ENCODE measurements at regions not wholly inside any gene's neighbourhood (a gene's known extent, or its start where the extent isn't known, plus 50 kb on each side); places are given as distances from the start of the nearest gene placed in this dataset.

DNA sequence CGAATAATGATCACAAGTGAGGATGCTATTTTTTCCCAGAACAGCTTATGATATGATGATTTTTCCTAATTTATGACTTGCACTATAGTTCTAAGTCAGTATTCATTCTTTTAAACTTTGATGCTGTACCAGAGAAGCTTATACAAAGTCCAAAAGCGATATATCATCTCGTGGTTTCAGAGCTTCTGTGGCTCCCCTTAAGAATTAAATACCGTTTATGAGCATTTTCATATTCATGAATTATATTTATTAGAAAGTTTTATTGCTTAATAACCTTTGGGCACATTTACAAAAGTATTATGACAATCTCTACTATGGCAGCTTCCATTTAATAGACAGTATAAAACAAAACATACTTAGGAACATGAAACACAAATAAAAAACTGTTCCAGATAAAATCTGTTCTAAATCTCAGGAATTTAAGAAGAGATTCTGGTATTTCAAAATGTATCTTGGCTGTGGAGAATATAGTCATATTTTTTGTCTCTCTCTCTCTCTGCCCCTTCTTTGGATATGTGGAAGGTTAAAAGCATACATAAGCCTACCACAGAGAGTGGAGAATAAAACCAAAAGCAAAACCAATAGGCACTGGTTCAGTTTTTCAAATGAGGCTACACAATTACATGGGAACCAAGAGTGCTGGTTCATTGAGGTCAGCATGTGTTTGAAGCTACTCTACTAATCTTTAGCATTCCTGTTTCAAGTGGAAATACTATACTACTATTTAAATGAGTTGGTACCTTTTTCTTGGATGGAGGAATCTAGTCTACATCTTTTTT lies 884.5 kb upstream of the GJE1 start:
- Histone ChIP-seq H4K20me1 (ENCODE audit: insufficient read depth, low read length) (no peaks in the 10 kb centered on the region), H3K36me3 (ENCODE audit: insufficient read depth, low read length) (no peaks in the 10 kb centered on the region), H3K4me1 (ENCODE audit: insufficient read depth, low read length) (no peaks in the 10 kb centered on the region), H3K4me3 (ENCODE audit: insufficient read depth, low read depth, low read length) (no peak overlapping the region), H3K27me3 (ENCODE audit: insufficient read depth, low read length) (no peaks in the 10 kb centered on the region), H3K9ac (ENCODE audit: low read length) (no peak overlapping the region), H2AFZ (ENCODE audit: low read depth, low read length) (no peak overlapping the region), H3K79me2 (ENCODE audit: insufficient read depth, low read length) (no peaks in the 10 kb centered on the region), H3K27ac (ENCODE audit: low read depth, low read length) (no peak overlapping the region), H3K9me3 (ENCODE audit: insufficient read depth, low read depth, low read length) (no peaks in the 10 kb centered on the region), H3K4me2 (ENCODE audit: low read length) (no peak overlapping the region)
- H3K4me1 Mint-ChIP-seq (ENCODE audit: low read depth, unreplicated experiment): no peaks in the 10 kb centered on the region
- H3K27ac Mint-ChIP-seq (ENCODE audit: unreplicated experiment): no peak overlapping the region
- FAIRE-seq: no peak
- TF ChIP-seq, protein P1, sequence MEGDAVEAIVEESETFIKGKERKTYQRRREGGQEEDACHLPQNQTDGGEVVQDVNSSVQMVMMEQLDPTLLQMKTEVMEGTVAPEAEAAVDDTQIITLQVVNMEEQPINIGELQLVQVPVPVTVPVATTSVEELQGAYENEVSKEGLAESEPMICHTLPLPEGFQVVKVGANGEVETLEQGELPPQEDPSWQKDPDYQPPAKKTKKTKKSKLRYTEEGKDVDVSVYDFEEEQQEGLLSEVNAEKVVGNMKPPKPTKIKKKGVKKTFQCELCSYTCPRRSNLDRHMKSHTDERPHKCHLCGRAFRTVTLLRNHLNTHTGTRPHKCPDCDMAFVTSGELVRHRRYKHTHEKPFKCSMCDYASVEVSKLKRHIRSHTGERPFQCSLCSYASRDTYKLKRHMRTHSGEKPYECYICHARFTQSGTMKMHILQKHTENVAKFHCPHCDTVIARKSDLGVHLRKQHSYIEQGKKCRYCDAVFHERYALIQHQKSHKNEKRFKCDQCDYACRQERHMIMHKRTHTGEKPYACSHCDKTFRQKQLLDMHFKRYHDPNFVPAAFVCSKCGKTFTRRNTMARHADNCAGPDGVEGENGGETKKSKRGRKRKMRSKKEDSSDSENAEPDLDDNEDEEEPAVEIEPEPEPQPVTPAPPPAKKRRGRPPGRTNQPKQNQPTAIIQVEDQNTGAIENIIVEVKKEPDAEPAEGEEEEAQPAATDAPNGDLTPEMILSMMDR (IDR thresholded peaks at IDR 0.05; ENCODE audit: insufficient read depth, low read depth, low read length): no peak
- no peak for TF ChIP-seq EZH2 (IDR thresholded peaks at IDR 0.05; ENCODE audit: insufficient read depth, low read length)
- H3K9me3 Mint-ChIP-seq (ENCODE audit: unreplicated experiment): no peaks in the 10 kb centered on the region
- H3K27me3 Mint-ChIP-seq (ENCODE audit: low read depth, unreplicated experiment): no peaks in the 10 kb centered on the region
- DNase-seq (ENCODE audit: low read depth): no peak
- H3K36me3 Mint-ChIP-seq (ENCODE audit: low read depth, unreplicated experiment): no peaks in the 10 kb centered on the region
- no peak overlapping the region for H3K4me3 Mint-ChIP-seq (ENCODE audit: unreplicated experiment)

DNA sequence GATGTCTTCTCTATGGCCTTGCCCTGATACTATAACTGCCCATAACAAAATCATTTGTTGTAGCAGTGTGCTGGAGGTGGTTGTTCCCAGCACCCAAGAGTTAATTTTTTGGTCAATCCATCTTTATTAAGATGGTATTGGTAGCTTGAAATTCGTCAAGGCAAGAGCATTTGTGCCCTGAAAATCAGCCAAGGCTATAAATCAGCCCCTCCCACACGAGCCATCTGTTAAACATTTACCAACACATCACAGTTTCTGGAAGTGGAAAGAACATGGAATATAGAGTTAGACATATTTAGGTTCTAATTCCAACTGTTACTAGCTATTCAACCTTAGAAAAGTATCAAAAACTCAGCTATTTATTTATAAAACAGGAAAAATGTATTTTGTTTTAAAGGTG lies 888.4 kb upstream of the GJE1 start:
- Histone ChIP-seq H3K9ac (ENCODE audit: low read length) (no peak overlapping the region), H3K4me2 (ENCODE audit: low read length) (no peak overlapping the region), H4K20me1 (ENCODE audit: insufficient read depth, low read length) (no peaks in the 10 kb centered on the region), H3K27ac (ENCODE audit: low read depth, low read length) (no peak overlapping the region), H3K27me3 (ENCODE audit: insufficient read depth, low read length) (no peaks in the 10 kb centered on the region), H3K36me3 (ENCODE audit: insufficient read depth, low read length) (no peaks in the 10 kb centered on the region), H3K79me2 (ENCODE audit: insufficient read depth, low read length) (no peaks in the 10 kb centered on the region), H3K4me3 (ENCODE audit: insufficient read depth, low read depth, low read length) (no peak overlapping the region), H3K4me1 (ENCODE audit: insufficient read depth, low read length) (no peaks in the 10 kb centered on the region), H2AFZ (ENCODE audit: low read depth, low read length) (no peak overlapping the region), H3K9me3 (ENCODE audit: insufficient read depth, low read depth, low read length) (no peaks in the 10 kb centered on the region)
- Mint-ChIP-seq H3K27ac (ENCODE audit: unreplicated experiment) (no peak overlapping the region), H3K4me3 (ENCODE audit: unreplicated experiment) (no peak overlapping the region), H3K9me3 (ENCODE audit: unreplicated experiment) (no peaks in the 10 kb centered on the region), H3K36me3 (ENCODE audit: low read depth, unreplicated experiment) (no peaks in the 10 kb centered on the region), H3K27me3 (ENCODE audit: low read depth, unreplicated experiment) (no peaks in the 10 kb centered on the region), H3K4me1 (ENCODE audit: low read depth, unreplicated experiment) (no peaks in the 10 kb centered on the region)
- FAIRE-seq (no peak), DNase-seq (ENCODE audit: low read depth) (no peak)
- no peak for TF ChIP-seq EZH2 (IDR thresholded peaks at IDR 0.05; ENCODE audit: insufficient read depth, low read length)
- TF ChIP-seq, protein P1 (IDR thresholded peaks at IDR 0.05; ENCODE audit: insufficient read depth, low read depth, low read length): no peak

DNA sequence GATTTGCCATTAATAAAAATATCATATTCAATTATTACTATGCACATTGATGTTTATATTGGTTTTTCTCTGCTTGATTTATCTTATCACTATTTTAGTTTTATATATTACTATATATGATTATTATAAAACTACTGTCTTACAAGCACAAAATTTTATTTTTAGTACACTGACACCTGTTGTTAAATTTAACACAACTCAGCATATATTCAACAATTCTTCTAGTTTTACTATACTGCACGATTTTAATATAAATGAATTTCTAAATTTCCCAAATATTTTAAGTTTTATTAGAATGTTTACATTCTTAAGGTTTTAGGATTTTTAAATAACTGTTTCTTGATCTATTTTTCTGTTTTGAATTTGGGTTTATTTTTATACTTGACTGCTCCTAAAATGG lies 889.8 kb upstream of the GJE1 start:
- H3K36me3 ChIP-seq (ENCODE audit: insufficient read depth, low read length): no peaks in the 10 kb centered on the region
- no peaks in the 10 kb centered on the region for H4K20me1 ChIP-seq (ENCODE audit: insufficient read depth, low read length)
- no peak overlapping the region for H3K9ac ChIP-seq (ENCODE audit: low read length)
- DNase-seq (ENCODE audit: low read depth): no peak
- H3K4me3 ChIP-seq (ENCODE audit: insufficient read depth, low read depth, low read length): no peak overlapping the region
- H3K4me1 ChIP-seq (ENCODE audit: insufficient read depth, low read length): no peaks in the 10 kb centered on the region
- Mint-ChIP-seq H3K27me3 (ENCODE audit: low read depth, unreplicated experiment) (no peaks in the 10 kb centered on the region), H3K9me3 (ENCODE audit: unreplicated experiment) (no peaks in the 10 kb centered on the region), H3K4me1 (ENCODE audit: low read depth, unreplicated experiment) (no peaks in the 10 kb centered on the region), H3K4me3 (ENCODE audit: unreplicated experiment) (no peak overlapping the region), H3K27ac (ENCODE audit: unreplicated experiment) (no peak overlapping the region), H3K36me3 (ENCODE audit: low read depth, unreplicated experiment) (no peaks in the 10 kb centered on the region)
- no peak for TF ChIP-seq EZH2 (IDR thresholded peaks at IDR 0.05; ENCODE audit: insufficient read depth, low read length)
- TF ChIP-seq, protein P1 (IDR thresholded peaks at IDR 0.05; ENCODE audit: insufficient read depth, low read depth, low read length): no peak
- H3K27ac ChIP-seq (ENCODE audit: low read depth, low read length): no peak overlapping the region
- no peaks in the 10 kb centered on the region for H3K79me2 ChIP-seq (ENCODE audit: insufficient read depth, low read length)
- H3K4me2 ChIP-seq (ENCODE audit: low read length): no peak overlapping the region
- no peaks in the 10 kb centered on the region for H3K27me3 ChIP-seq (ENCODE audit: insufficient read depth, low read length)
- H3K9me3 ChIP-seq (ENCODE audit: insufficient read depth, low read depth, low read length): no peaks in the 10 kb centered on the region
- H2AFZ ChIP-seq (ENCODE audit: low read depth, low read length): no peak overlapping the region
- no peak for FAIRE-seq
